Brain microvascular endothelial cell (primary cell): ENCODE measurements at regions not wholly inside any gene's neighbourhood (a gene's known extent, or its start where the extent isn't known, plus 50 kb on each side); places are given as distances from the start of the nearest gene placed in this dataset.

Experiments used
- DNase-seq: peaks from one replicate; pipeline ENCODE4 v3.0.0-alpha.2; 2020
- H3K27ac ChIP-seq: fragments of 250-450 bp; sonication (Bioruptor Pico); 2 replicates; pipeline ENCODE4 v1.5.1; 2020; ENCODE audit warnings: mild to moderate bottlenecking, moderate library complexity
- H3K27me3 ChIP-seq: fragments of 250-450 bp; sonication (Bioruptor Pico); replicated peaks from 2 replicates; pipeline ENCODE4 v1.5.1; 2020; ENCODE audit warnings: mild to moderate bottlenecking
- H3K36me3 ChIP-seq: fragments of 250-450 bp; sonication (Bioruptor Pico); replicated peaks from 2 replicates; pipeline ENCODE4 v1.5.1; 2020; ENCODE audit warnings: mild to moderate bottlenecking
- H3K4me3 ChIP-seq: 2 replicates; pipeline ENCODE4 v1.5.1; 2011; ENCODE audit warnings: low read depth, mild to moderate bottlenecking, control low read depth, low read length, moderate library complexity
- in situ Hi-C: cut with HindIII; loops from 2 replicates; pipeline ENCODE4 v1.10.0; 2017; ENCODE audit warnings: low sequenced_read_pairs, low pct_ligation_motif_present
- TF ChIP-seq, protein P1 (sequence below): IDR thresholded peaks from 2 replicates; pipeline ENCODE4 v1.5.1; 2011; ENCODE audit warnings: low read depth, mild to moderate bottlenecking, moderate library complexity, low read length, control low read depth, inconsistent platforms; ENCODE audit errors: missing control alignments

DNA sequence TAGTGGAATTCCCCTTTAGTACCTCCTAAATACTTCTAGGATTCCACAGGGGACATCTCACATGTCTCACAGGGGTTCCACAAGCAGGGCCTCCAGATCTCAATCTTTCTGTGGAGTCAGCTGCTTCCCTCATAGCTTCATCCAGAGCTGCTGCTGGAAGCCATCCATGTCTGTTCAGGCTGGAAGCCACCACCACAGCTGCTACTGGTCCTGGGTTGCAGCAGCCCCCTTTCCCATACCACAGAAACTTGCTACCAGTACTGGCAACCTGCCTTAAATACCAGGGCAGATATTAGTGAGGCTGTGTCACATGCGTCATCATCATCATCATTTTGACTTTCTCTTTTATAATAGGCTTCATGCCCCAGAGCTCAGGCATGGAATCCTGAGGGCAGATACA lies 242.7 kb upstream of the NCAM1 start:
- Histone ChIP-seq H3K27me3 (no peaks in the 10 kb centered on the region), H3K27ac (no peak overlapping the region), H3K4me3 (no peak overlapping the region), H3K36me3 (no peaks in the 10 kb centered on the region)
- DNase-seq, result no peak
- in situ Hi-C loops, result no loop called here
- TF ChIP-seq, protein P1, sequence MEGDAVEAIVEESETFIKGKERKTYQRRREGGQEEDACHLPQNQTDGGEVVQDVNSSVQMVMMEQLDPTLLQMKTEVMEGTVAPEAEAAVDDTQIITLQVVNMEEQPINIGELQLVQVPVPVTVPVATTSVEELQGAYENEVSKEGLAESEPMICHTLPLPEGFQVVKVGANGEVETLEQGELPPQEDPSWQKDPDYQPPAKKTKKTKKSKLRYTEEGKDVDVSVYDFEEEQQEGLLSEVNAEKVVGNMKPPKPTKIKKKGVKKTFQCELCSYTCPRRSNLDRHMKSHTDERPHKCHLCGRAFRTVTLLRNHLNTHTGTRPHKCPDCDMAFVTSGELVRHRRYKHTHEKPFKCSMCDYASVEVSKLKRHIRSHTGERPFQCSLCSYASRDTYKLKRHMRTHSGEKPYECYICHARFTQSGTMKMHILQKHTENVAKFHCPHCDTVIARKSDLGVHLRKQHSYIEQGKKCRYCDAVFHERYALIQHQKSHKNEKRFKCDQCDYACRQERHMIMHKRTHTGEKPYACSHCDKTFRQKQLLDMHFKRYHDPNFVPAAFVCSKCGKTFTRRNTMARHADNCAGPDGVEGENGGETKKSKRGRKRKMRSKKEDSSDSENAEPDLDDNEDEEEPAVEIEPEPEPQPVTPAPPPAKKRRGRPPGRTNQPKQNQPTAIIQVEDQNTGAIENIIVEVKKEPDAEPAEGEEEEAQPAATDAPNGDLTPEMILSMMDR, result no peak

DNA sequence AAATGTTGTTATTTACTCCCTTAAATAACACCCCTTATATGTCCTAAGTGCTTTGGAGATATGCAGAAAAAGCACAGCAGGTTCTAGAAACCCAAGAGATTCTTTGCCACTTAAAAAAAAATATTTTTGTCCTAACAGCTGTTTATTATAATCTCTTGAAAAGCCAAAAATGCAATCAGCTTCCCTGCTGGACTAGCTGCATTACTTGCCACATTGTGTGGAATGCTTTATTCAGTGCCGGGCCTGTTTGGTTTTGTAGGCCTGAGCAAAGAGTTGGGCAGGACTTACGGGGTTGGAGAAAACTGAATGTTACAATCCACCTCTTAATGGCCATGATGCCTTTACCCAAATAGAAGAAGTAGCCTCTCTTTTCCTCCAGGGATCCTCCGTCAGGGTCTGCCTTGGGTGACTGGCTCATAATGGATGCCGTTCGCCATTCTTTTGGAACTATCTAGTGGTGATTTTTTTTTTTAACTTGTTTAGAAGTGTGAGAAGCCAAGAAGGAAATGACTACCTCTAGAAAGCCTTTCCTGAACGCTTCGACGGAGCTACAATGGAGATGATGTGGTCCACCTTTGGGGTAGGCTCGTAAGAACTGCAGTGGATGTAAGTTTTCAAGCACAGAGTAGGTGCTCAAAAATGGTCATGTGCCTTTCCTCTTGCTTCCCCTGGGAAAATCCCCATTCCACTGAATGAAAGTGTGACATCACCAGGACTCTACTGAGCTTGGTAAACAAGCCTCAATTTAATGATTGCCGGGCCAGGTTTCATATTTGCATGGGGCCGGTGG lies 241.3 kb upstream of the NCAM1 start:
- TF ChIP-seq, protein P1, result no peak
- Histone ChIP-seq H3K36me3 (no peaks in the 10 kb centered on the region), H3K27ac (no peak overlapping the region), H3K27me3 (no peaks in the 10 kb centered on the region), H3K4me3 (no peak overlapping the region)
- no peak for DNase-seq
- in situ Hi-C loops, result no loop called here

DNA sequence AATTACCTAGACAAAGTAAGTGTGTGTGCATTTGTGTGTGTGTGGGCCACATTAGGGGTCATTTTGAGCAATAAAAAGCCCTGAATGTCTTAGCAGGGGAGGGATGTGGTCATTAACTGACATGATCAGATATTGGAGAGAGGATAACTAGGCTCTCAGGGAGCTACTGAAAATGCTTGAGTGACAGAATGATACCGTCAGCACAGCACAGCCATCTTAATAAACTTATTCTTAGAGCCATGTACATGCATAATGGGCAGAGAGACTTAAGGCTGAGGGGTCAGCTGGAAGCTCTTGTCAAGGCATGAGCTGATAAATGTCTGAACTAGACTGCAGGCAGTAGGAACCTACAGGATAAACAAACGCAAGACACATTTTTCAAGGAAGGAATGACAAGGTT lies 239.1 kb upstream of the NCAM1 start:
- in situ Hi-C loops, result no loop called here
- TF ChIP-seq, protein P1, result no peak
- H3K27me3 ChIP-seq, result no peaks in the 10 kb centered on the region

DNA sequence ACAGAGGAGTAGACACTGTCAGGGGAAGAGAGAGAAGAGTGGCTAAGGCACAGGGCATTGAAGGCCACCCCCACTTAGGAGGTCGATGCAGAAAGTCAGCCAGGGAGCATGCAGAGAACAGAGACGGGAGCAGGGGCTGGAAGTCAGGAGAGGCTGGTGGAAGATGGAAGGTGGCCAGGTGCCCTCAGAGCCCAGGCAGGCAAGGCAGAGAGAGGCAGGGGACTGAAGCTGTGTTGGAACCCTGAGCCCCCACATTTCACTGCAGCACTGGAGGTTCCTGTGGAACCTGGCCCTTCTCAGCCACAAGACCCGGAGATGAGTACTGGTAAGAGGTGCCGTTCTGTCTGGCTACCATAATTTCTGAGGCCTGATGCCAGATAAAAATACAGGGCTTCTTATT lies 238.3 kb upstream of the NCAM1 start:
- no peak overlapping the region for H3K4me3 ChIP-seq
- in situ Hi-C loops, result no loop called here
- TF ChIP-seq, protein P1, result no peak

More for the DNA sequence above, 239.1 kb upstream of the NCAM1 start:
- H3K36me3 ChIP-seq, result no peaks in the 10 kb centered on the region
- DNase-seq, result no peak
- no peak overlapping the region for H3K4me3 ChIP-seq
- H3K27ac ChIP-seq, result no peak overlapping the region

DNA sequence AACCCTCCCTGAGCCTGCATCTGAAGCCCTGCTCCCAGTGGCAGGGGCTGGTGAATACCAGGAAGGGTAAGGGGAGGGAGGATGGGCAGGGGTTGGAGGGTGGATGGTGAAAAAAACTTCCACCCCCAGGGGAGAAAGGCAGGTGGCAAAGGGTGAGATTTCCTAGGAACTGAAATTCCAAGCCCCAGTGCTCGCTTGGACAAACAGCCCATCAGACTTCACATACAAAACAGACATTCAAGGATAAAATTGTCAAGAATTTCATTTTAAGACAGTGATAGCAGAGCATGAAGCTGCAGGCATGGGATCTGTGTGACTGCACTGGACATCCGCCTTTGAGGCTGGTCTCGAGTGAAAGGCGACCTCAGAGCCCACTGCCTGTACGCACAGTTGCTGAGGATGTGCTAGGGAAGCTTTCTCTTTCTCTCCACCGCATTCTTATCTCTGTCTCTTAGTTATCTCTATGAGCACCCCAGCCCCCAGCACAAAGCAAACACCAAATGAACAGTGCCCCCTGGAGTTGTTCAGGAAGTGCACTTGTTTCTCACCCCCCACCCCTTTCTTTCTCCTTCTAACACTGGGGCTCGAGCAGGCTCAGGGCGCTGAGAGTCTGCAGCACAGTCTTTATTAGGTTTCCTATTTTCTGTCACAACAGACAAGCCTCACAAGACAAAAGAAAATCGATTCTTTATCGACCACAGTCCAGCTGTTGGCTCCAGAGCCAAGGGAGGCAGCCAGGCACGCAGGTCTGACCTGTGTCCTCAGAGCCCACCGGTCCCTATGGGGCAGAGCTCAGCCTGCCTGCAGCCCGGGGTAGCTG lies 237.3 kb upstream of the NCAM1 start:
- Histone ChIP-seq H3K36me3 (no peaks in the 10 kb centered on the region), H3K27ac (no peak overlapping the region), H3K27me3 (no peaks in the 10 kb centered on the region), H3K4me3 (no peak overlapping the region)
- TF ChIP-seq, protein P1, result no peak
- in situ Hi-C loops, result no loop called here
- no peak for DNase-seq

More for the DNA sequence above, 238.3 kb upstream of the NCAM1 start:
- no peak for DNase-seq
- H3K27ac ChIP-seq, result no peak overlapping the region
- no peaks in the 10 kb centered on the region for H3K27me3 ChIP-seq
- H3K36me3 ChIP-seq, result no peaks in the 10 kb centered on the region

DNA sequence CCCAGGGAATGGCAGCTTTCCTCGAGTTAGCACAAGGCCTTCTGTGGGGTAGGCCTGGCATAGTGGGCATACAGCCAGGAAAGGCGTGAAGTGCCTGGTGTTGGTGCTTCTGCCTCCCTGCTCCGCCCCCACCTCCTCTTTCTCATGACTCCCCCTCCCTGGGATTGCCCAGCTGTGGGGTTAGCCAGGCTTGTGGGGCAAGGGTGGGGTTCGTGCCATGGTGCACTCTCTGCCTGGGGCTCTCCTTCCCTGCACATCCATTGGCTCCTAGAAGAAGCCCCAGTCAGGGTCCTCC lies 236.8 kb upstream of the NCAM1 start:
- H3K27ac ChIP-seq, result no peak overlapping the region
- no peak overlapping the region for H3K4me3 ChIP-seq
- no peaks in the 10 kb centered on the region for H3K27me3 ChIP-seq
- no peaks in the 10 kb centered on the region for H3K36me3 ChIP-seq
- in situ Hi-C loops, result no loop called here
- DNase-seq, result no peak
- TF ChIP-seq, protein P1, result no peak
